HEK293 (cell line): ENCODE measurements at regions not wholly inside any gene's neighbourhood (a gene's known extent, or its start where the extent isn't known, plus 50 kb on each side); places are given as distances from the start of the nearest gene placed in this dataset.

ENCODE experiments used
- CTCF ChIA-PET: fragments of 350-600 bp; formaldehyde crosslinking; extraction: SDS; loops from one replicate; lab custom pipeline; 2021; ENCODE audit warnings: antibody characterized with exemption; lab: Yijun Ruan, JAX
- POLR2A ChIA-PET: fragments of 300-600 bp; formaldehyde crosslinking; extraction: SDS; loops from one replicate; lab custom pipeline; 2020; ENCODE audit warnings: antibody characterized with exemption, inconsistent platforms; lab: Yijun Ruan, JAX
- H3K27ac ChIP-seq: fragments of 200-500 bp; sonication (Bioruptor generic); 2 replicates; pipeline ENCODE4 v1.5.1; 2014; ENCODE audit warnings: low read depth, low read length, control low read depth, inconsistent platforms; ENCODE audit errors: extremely low read depth
- H3K36me3 ChIP-seq, 2 experiments: fragments of 200-500 bp in 1 of 2; sonication (Bioruptor generic) in 1 of 2; 1 replicate in 1 of 2; 2 replicates in 1 of 2; pipeline ENCODE4 v1.5.1; 2014 to 2017; ENCODE audit warnings: inconsistent platforms in 2 of 2, low read length in 2 of 2; ENCODE audit not compliant: control insufficient read depth in 2 of 2, insufficient read depth in 1 of 2
- H3K4me1 ChIP-seq: fragments of 200-500 bp; sonication (Bioruptor generic); 2 replicates; pipeline ENCODE4 v1.5.1; 2014; ENCODE audit warnings: mild to moderate bottlenecking, low read length, inconsistent platforms; ENCODE audit not compliant: control insufficient read depth, insufficient read depth
- H3K4me3 ChIP-seq: 2 replicates; pipeline ENCODE4 v1.5.1; 2011; ENCODE audit warnings: low read depth, mild to moderate bottlenecking, control low read depth, low read length, moderate library complexity
- H3K9me3 ChIP-seq: fragments of 200-500 bp; sonication (Bioruptor generic); 2 replicates; pipeline ENCODE4 v1.5.1; 2014; ENCODE audit warnings: low read depth, low read length, inconsistent platforms; ENCODE audit not compliant: control insufficient read depth, insufficient read depth
- BCL11B ChIP-seq: fragments of 450-650 bp; formaldehyde crosslinking; IDR thresholded peaks from 2 replicates; pipeline ENCODE4 v1.5.1; 2016; ENCODE audit warnings: low read depth, missing biosample characterization, missing genetic modification characterization
- GLI4 ChIP-seq: fragments of 450-650 bp; formaldehyde crosslinking; IDR thresholded peaks from 2 replicates; pipeline ENCODE4 v1.5.1; 2016; ENCODE audit warnings: missing biosample characterization, missing genetic modification characterization
- OSR2 ChIP-seq: fragments of 450-650 bp; formaldehyde crosslinking; IDR thresholded peaks from 2 replicates; pipeline ENCODE4 v1.5.1; 2016; ENCODE audit warnings: missing biosample characterization, missing genetic modification characterization
- SALL2 ChIP-seq: fragments of 450-650 bp; formaldehyde crosslinking; IDR thresholded peaks from 2 replicates; pipeline ENCODE4 v1.5.0; 2017; ENCODE audit warnings: missing biosample characterization, mild to moderate bottlenecking, missing genetic modification characterization, borderline replicate concordance
- SETDB1 ChIP-seq: IDR thresholded peaks from one replicate; pipeline ENCODE4 v1.6.1; 2017; ENCODE audit warnings: mild to moderate bottlenecking, low read length, moderate library complexity, mixed read lengths; ENCODE audit not compliant: insufficient read length
- ZBTB26 ChIP-seq: fragments of 450-650 bp; formaldehyde crosslinking; optimal IDR thresholded peaks from 2 replicates; pipeline ENCODE3; 2016; ENCODE audit warnings: missing biosample characterization, mild to moderate bottlenecking, missing genetic modification characterization
- ZFHX2 ChIP-seq: fragments of 450-650 bp; formaldehyde crosslinking; conservative IDR thresholded peaks from 2 replicates; pipeline ENCODE4 v1.5.1; 2016; ENCODE audit warnings: missing biosample characterization, missing genetic modification characterization
- ZFP3 ChIP-seq: fragments of 450-650 bp; formaldehyde crosslinking; IDR thresholded peaks from 2 replicates; pipeline ENCODE4 v1.5.1; 2016; ENCODE audit warnings: low read depth, missing biosample characterization, missing genetic modification characterization
- ZFP69B ChIP-seq: fragments of 450-650 bp; formaldehyde crosslinking; IDR thresholded peaks from 2 replicates; pipeline ENCODE4 v1.5.1; 2016; ENCODE audit warnings: missing biosample characterization, missing genetic modification characterization
- ZNF112 ChIP-seq: fragments of 450-650 bp; formaldehyde crosslinking; IDR thresholded peaks from 2 replicates; pipeline ENCODE4 v1.5.0; 2017; ENCODE audit warnings: missing biosample characterization, missing genetic modification characterization
- ZNF140 ChIP-seq: fragments of 450-650 bp; formaldehyde crosslinking; IDR thresholded peaks from 2 replicates; pipeline ENCODE4 v1.5.1; 2016; ENCODE audit warnings: missing biosample characterization, missing genetic modification characterization
- ZNF146 ChIP-seq: fragments of 450-650 bp; formaldehyde crosslinking; IDR thresholded peaks from 2 replicates; pipeline ENCODE4 v1.5.1; 2016; ENCODE audit warnings: missing biosample characterization, missing genetic modification characterization
- ZNF202 ChIP-seq: fragments of 450-650 bp; formaldehyde crosslinking; IDR thresholded peaks from 2 replicates; pipeline ENCODE4 v1.5.1; 2016; ENCODE audit warnings: missing biosample characterization, missing genetic modification characterization, borderline replicate concordance
- ZNF274 ChIP-seq, 2 experiments: fragments of 200-500 bp in 1 of 2; fragments of 450-650 bp in 1 of 2; sonication (Bioruptor generic) in 1 of 2; formaldehyde crosslinking in 1 of 2; IDR thresholded peaks; 2 replicates each; pipeline versions ENCODE4 v1.5.1 to v1.6.1; 2014 to 2016; ENCODE audit warnings: borderline replicate concordance in 1 of 2, inconsistent platforms in 1 of 2, low read length in 1 of 2, missing biosample characterization in 1 of 2, missing genetic modification characterization in 1 of 2
- ZNF37A ChIP-seq: fragments of 450-650 bp; IDR thresholded peaks from 2 replicates; pipeline ENCODE4 v1.5.1; 2018; ENCODE audit warnings: missing biosample characterization, missing genetic modification characterization
- ZNF449 ChIP-seq: fragments of 450-650 bp; formaldehyde crosslinking; IDR thresholded peaks from 2 replicates; pipeline ENCODE4 v1.5.1; 2017; ENCODE audit warnings: missing biosample characterization, mild to moderate bottlenecking, missing genetic modification characterization, moderate library complexity
- ZNF514 ChIP-seq: fragments of 450-650 bp; formaldehyde crosslinking; IDR thresholded peaks from 2 replicates; pipeline ENCODE4 v1.5.1; 2016; ENCODE audit warnings: missing biosample characterization, missing genetic modification characterization
- ZNF521 ChIP-seq: fragments of 450-650 bp; formaldehyde crosslinking; IDR thresholded peaks from 2 replicates; pipeline ENCODE4 v1.5.1; 2017; ENCODE audit warnings: missing biosample characterization, mild to moderate bottlenecking, missing genetic modification characterization
- ZNF529 ChIP-seq: fragments of 450-650 bp; formaldehyde crosslinking; IDR thresholded peaks from 2 replicates; pipeline ENCODE4 v1.5.1; 2017; ENCODE audit warnings: missing genetic modification characterization, missing biosample characterization; ENCODE audit not compliant: insufficient replicate concordance
- ZNF585B ChIP-seq: fragments of 450-650 bp; formaldehyde crosslinking; IDR thresholded peaks from 2 replicates; pipeline ENCODE4 v1.5.1; 2016; ENCODE audit warnings: missing biosample characterization, missing genetic modification characterization
- ZNF830 ChIP-seq: fragments of 450-650 bp; IDR thresholded peaks from 2 replicates; pipeline ENCODE4 v1.5.0; 2018; ENCODE audit warnings: missing biosample characterization, missing genetic modification characterization, low read depth, mild to moderate bottlenecking, moderate library complexity
- ZSCAN16 ChIP-seq: fragments of 450-650 bp; formaldehyde crosslinking; IDR thresholded peaks from 2 replicates; pipeline ENCODE4 v1.5.1; 2016; ENCODE audit warnings: missing biosample characterization, missing genetic modification characterization
- TF ChIP-seq, protein P1 (sequence below): fragments of 450-650 bp; formaldehyde crosslinking; IDR thresholded peaks from 2 replicates; pipeline ENCODE4 v1.5.1; 2016; ENCODE audit warnings: missing biosample characterization, missing genetic modification characterization, low read depth
- TF ChIP-seq, protein P2 (sequence below): fragments of 450-650 bp; IDR thresholded peaks from 2 replicates; pipeline ENCODE4 v1.5.1; 2018; ENCODE audit warnings: missing biosample characterization, mild to moderate bottlenecking, missing genetic modification characterization
- TF ChIP-seq, protein P3 (sequence below): fragments of 450-650 bp; formaldehyde crosslinking; IDR thresholded peaks from 2 replicates; pipeline ENCODE4 v1.5.1; 2016; ENCODE audit warnings: missing biosample characterization, missing genetic modification characterization

GRCh38 chr7:16174253-16174652 is 247.1 kb downstream of the CRPPA start (continued):
- TF ChIP-seq ZNF449 (tag by site-specific recombination) (no peak), BCL11B (tag by site-specific recombination) (no peak), GLI4 (tag by site-specific recombination) (no peak), ZFP3 (tag by site-specific recombination) (no peak), ZNF274 (IDR thresholded peaks at IDR 0.05; ENCODE audit: low read length) (no peak), ZNF274 (tag by site-specific recombination; IDR thresholded peaks at IDR 0.05; ENCODE audit: borderline replicate concordance) (no peak)

DNA sequence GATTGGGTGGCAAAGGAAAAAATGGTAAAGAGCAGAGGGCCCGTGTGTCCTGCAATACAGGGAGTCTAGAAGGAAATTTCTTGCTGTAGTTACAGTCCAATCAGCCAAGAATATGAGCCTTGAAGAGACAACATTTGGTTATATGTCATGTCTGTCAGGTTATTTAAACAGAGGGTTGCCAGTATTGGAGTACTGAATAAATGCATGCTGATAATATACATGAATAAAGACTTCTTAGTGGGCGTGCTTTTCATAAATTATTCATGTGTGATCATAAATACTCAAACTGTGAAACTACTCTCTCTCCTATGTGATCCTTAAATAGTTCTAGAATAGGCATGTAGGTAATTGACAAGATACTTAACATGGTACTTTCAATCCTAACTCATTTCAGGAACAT is 249.0 kb downstream of the CRPPA start:
- TF ChIP-seq, protein P1, sequence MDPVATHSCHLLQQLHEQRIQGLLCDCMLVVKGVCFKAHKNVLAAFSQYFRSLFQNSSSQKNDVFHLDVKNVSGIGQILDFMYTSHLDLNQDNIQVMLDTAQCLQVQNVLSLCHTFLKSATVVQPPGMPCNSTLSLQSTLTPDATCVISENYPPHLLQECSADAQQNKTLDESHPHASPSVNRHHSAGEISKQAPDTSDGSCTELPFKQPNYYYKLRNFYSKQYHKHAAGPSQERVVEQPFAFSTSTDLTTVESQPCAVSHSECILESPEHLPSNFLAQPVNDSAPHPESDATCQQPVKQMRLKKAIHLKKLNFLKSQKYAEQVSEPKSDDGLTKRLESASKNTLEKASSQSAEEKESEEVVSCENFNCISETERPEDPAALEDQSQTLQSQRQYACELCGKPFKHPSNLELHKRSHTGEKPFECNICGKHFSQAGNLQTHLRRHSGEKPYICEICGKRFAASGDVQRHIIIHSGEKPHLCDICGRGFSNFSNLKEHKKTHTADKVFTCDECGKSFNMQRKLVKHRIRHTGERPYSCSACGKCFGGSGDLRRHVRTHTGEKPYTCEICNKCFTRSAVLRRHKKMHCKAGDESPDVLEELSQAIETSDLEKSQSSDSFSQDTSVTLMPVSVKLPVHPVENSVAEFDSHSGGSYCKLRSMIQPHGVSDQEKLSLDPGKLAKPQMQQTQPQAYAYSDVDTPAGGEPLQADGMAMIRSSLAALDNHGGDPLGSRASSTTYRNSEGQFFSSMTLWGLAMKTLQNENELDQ (tag by site-specific recombination): no peak
- TF ChIP-seq OSR2 (tag by site-specific recombination) (no peak), ZNF585B (tag by site-specific recombination) (no peak), ZNF830 (tag by site-specific recombination) (no peak), ZNF140 (tag by site-specific recombination) (no peak), ZNF202 (tag by site-specific recombination) (no peak), ZNF529 (tag by site-specific recombination) (no peak), ZNF521 (tag by site-specific recombination) (no peak), ZNF514 (tag by site-specific recombination) (no peak), ZBTB26 (tag by site-specific recombination) (no peak), ZSCAN16 (tag by site-specific recombination) (no peak)
- TF ChIP-seq, protein P2, sequence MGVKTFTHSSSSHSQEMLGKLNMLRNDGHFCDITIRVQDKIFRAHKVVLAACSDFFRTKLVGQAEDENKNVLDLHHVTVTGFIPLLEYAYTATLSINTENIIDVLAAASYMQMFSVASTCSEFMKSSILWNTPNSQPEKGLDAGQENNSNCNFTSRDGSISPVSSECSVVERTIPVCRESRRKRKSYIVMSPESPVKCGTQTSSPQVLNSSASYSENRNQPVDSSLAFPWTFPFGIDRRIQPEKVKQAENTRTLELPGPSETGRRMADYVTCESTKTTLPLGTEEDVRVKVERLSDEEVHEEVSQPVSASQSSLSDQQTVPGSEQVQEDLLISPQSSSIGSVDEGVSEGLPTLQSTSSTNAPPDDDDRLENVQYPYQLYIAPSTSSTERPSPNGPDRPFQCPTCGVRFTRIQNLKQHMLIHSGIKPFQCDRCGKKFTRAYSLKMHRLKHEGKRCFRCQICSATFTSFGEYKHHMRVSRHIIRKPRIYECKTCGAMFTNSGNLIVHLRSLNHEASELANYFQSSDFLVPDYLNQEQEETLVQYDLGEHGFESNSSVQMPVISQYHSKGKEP (tag by site-specific recombination): no peak
- CTCF ChIA-PET: no interaction called here
- H3K4me3 ChIP-seq: no peak overlapping the region

DNA sequence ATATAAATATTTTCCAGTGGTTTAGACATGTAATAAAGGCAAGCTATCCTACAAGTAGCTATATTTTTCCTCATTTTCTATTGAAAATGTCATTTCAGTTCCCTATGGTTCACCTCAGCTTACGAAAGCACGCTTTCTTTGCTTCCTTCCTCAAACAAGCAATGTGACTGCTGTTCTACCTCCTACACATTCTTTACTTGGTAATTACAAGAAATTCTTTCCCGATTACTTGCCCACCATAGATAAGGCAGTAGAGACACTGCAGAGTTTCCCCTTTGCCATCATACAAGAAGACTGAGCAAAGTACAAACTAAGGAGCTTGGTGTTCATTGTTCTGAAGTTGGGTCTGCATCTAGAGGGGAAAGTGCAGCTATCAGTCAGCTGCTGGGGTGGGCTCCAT is 249.4 kb downstream of the CRPPA start:
- ChIA-PET POLR2A (no interaction called here), CTCF (no interaction called here)
- TF ChIP-seq ZNF146 (no peak), ZNF112 (tag by site-specific recombination) (no peak), ZNF585B (tag by site-specific recombination) (no peak), ZFHX2 (tag by site-specific recombination) (no peak), ZFP69B (tag by site-specific recombination) (no peak), SALL2 (tag by site-specific recombination) (no peak), SETDB1 (no peak), ZNF140 (tag by site-specific recombination) (no peak), ZNF37A (tag by site-specific recombination) (no peak), GLI4 (tag by site-specific recombination) (no peak)
- TF ChIP-seq, protein P3, sequence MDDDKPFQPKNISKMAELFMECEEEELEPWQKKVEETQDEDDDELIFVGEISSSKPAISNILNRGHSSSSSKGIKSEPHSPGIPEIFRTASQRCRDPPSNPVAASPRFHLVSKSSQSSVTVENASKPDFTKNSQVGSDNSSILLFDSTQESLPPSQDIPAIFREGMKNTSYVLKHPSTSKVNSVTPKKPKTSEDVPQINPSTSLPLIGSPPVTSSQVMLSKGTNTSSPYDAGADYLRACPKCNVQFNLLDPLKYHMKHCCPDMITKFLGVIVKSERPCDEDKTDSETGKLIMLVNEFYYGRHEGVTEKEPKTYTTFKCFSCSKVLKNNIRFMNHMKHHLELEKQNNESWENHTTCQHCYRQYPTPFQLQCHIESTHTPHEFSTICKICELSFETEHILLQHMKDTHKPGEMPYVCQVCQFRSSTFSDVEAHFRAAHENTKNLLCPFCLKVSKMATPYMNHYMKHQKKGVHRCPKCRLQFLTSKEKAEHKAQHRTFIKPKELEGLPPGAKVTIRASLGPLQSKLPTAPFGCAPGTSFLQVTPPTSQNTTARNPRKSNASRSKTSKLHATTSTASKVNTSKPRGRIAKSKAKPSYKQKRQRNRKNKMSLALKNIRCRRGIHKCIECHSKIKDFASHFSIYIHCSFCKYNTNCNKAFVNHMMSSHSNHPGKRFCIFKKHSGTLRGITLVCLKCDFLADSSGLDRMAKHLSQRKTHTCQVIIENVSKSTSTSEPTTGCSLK (tag by site-specific recombination): no peak

More for the DNA sequence above, 249.0 kb downstream of the CRPPA start:
- Histone ChIP-seq H3K4me1 (no peaks in the 10 kb centered on the region), H3K9me3 (no peaks in the 10 kb centered on the region), H3K36me3 (no peaks in the 10 kb centered on the region), H3K27ac (no peak overlapping the region)
- POLR2A ChIA-PET: no interaction called here

More for the DNA sequence above, 249.4 kb downstream of the CRPPA start:
- Histone ChIP-seq H3K9me3 (no peaks in the 10 kb centered on the region), H3K4me1 (no peaks in the 10 kb centered on the region), H3K27ac (no peak overlapping the region), H3K4me3 (no peak overlapping the region), H3K36me3 (no peaks in the 10 kb centered on the region)
